ENCODE measurements at regions not wholly inside any gene's neighbourhood (a gene's known extent, or its start where the extent isn't known, plus 50 kb on each side); places are given as distances from the start of the nearest gene placed in this dataset.

DNA sequence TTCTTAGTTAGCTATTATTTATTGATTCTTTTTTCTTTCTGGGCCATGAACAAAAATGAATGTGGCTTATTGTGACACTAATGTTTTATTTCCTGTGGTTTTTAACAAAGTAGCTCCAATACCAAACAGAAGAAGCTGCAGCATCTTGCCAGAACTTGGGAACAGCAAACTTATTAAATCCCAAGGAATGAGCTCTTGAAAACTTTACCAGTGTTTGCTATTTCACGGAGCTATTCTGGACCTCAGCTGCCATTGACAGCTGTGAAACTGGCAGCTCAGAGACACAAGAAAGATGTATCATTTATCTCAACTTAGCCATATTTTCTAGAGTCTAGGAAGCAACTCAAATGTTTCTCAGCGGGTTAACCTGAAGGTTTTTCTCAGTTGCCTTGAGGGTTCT, 91.0 kb upstream of the NEUROD1 start:
- H3K27me3 Mint-ChIP-seq (ENCODE audit: low read depth) = no peaks in the 10 kb centered on the region
- peak overlapping the region; percentile 9 to 67 (median 24) for H3K27ac Mint-ChIP-seq
- H3K9me3 Mint-ChIP-seq = peaks cover 6% of the 10 kb centered on the region
- peaks cover 22% of the 10 kb centered on the region for H3K4me1 Mint-ChIP-seq
- no peaks in the 10 kb centered on the region for H3K36me3 Mint-ChIP-seq (ENCODE audit: low read depth)
- H3K4me3 Mint-ChIP-seq = no peak overlapping the region
- TF ChIP-seq, protein P1, sequence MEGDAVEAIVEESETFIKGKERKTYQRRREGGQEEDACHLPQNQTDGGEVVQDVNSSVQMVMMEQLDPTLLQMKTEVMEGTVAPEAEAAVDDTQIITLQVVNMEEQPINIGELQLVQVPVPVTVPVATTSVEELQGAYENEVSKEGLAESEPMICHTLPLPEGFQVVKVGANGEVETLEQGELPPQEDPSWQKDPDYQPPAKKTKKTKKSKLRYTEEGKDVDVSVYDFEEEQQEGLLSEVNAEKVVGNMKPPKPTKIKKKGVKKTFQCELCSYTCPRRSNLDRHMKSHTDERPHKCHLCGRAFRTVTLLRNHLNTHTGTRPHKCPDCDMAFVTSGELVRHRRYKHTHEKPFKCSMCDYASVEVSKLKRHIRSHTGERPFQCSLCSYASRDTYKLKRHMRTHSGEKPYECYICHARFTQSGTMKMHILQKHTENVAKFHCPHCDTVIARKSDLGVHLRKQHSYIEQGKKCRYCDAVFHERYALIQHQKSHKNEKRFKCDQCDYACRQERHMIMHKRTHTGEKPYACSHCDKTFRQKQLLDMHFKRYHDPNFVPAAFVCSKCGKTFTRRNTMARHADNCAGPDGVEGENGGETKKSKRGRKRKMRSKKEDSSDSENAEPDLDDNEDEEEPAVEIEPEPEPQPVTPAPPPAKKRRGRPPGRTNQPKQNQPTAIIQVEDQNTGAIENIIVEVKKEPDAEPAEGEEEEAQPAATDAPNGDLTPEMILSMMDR (IDR thresholded peaks at IDR 0.05; ENCODE audit: unreplicated experiment in 3 of 3) = no peak

GRCh38 chr2:181772334-181772733, 92.0 kb upstream of the NEUROD1 start:
- H3K4me3 Mint-ChIP-seq = no peak overlapping the region
- H3K4me1 Mint-ChIP-seq = peaks cover 22% of the 10 kb centered on the region
- H3K36me3 Mint-ChIP-seq (ENCODE audit: low read depth) = no peaks in the 10 kb centered on the region
- no peaks in the 10 kb centered on the region for H3K27me3 Mint-ChIP-seq (ENCODE audit: low read depth)
- TF ChIP-seq, protein P1 (IDR thresholded peaks at IDR 0.05; ENCODE audit: unreplicated experiment in 3 of 3) = no peak
- no peak overlapping the region for H3K27ac Mint-ChIP-seq
- H3K9me3 Mint-ChIP-seq = peaks cover 6% of the 10 kb centered on the region

- Mint-ChIP-seq H3K27me3 (ENCODE audit: low read depth) (no peaks in the 10 kb centered on the region), H3K4me1 (peaks cover 22% of the 10 kb centered on the region), H3K9me3 (peaks cover 6% of the 10 kb centered on the region), H3K4me3 (no peak overlapping the region), H3K36me3 (ENCODE audit: low read depth) (no peaks in the 10 kb centered on the region), H3K27ac (no peak overlapping the region)
- TF ChIP-seq, protein P1 (IDR thresholded peaks at IDR 0.05; ENCODE audit: unreplicated experiment in 3 of 3) = no peak
These were observed 92.5 kb upstream of the NEUROD1 start for GRCh38 chr2:181772777-181773176.

DNA sequence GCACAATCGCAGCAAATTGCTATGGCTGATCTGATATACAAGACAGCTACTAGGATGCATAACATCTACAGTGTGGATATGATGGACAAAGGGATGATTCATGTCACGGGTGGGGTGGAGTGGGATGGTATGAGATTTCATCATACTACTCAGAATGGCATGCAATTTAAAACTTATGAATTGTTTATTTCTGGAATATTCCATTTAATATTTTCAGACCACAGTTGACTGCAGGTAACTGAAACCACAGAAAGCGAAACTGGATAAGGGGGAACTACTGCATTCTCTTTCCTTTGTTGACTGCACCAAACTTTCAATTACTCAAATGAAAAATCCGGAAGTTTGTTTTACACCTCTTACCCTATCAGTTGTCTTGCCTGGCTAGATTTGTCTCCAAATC, 94.4 kb upstream of the NEUROD1 start:
- Mint-ChIP-seq H3K36me3 (ENCODE audit: low read depth) (no peaks in the 10 kb centered on the region), H3K27ac (no peak overlapping the region), H3K4me3 (no peak overlapping the region), H3K9me3 (peaks cover under 1% of the 10 kb centered on the region), H3K27me3 (ENCODE audit: low read depth) (no peaks in the 10 kb centered on the region), H3K4me1 (peaks cover 35% of the 10 kb centered on the region)
- TF ChIP-seq, protein P1 (IDR thresholded peaks at IDR 0.05; ENCODE audit: unreplicated experiment in 3 of 3) = no peak

DNA sequence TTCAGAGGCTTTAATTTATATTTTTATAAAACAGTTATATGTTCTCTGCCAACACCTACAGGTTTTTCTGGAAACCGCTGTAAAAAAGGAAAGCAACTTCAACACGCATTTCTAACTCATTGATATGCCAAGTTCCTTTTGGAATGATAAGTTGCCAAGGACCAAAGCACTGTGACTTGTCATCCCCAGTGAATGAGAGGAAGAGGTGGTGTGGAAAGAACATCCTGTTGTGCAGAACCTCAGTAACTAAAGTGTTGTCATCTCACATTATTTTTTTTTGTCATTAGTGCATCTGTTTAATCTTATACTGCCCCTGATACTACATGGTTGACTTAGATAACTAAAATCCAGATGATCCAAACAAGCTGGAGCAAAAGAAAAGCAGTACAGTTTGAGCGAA, 96.0 kb upstream of the NEUROD1 start:
- H3K4me1 Mint-ChIP-seq = peaks cover 48% of the 10 kb centered on the region
- no peaks in the 10 kb centered on the region for H3K36me3 Mint-ChIP-seq (ENCODE audit: low read depth)
- no peaks in the 10 kb centered on the region for H3K27me3 Mint-ChIP-seq (ENCODE audit: low read depth)
- H3K27ac Mint-ChIP-seq = peak overlapping the region in 2 of 3 experiments; percentile 54 to 62
- TF ChIP-seq, protein P1 (IDR thresholded peaks at IDR 0.05; ENCODE audit: unreplicated experiment in 3 of 3) = no peak
- no peaks in the 10 kb centered on the region for H3K9me3 Mint-ChIP-seq
- no peak overlapping the region for H3K4me3 Mint-ChIP-seq

- Mint-ChIP-seq H3K4me1 (peaks cover 54% of the 10 kb centered on the region), H3K27ac (peak overlapping the region in 1 of 3 experiments; percentile 53), H3K27me3 (ENCODE audit: low read depth) (no peaks in the 10 kb centered on the region), H3K4me3 (no peak overlapping the region), H3K9me3 (no peaks in the 10 kb centered on the region), H3K36me3 (ENCODE audit: low read depth) (no peaks in the 10 kb centered on the region)
- TF ChIP-seq, protein P1 (IDR thresholded peaks at IDR 0.05; ENCODE audit: unreplicated experiment in 3 of 3) = no peak
These were observed 97.4 kb upstream of the NEUROD1 start for GRCh38 chr2:181777734-181778133.

Data from nephron (organoid).